ENCODE measurements at regions not wholly inside any gene's neighbourhood (a gene's known extent, or its start where the extent isn't known, plus 50 kb on each side); places are given as distances from the start of the nearest gene placed in this dataset.
"Not testable (repeated sequence)": the region's sequence is repeated elsewhere in the genome, so short reads cannot be mapped to it uniquely, and the experiment has no call there.

DNA sequence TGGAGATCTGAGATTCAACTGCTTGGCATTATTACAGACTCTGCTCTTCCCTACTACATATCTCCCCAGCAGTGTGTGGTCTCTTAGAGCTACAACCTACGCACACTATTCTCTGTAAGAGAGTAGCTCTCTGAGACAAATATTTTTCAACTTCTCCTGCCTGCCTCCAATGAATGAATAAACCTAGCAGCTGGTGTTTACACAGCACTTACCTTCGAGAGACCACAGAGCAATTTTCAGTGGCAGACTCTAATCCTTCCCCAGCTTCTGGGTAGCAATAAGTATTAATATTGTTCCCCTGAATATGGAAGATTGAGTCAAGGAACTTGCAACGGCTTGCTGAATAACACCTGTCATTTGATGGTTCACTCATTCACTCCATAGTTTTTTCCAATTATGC lies 350.9 kb upstream of the SPAG17 start:
- no TSS peak for BruUV-seq (replicated peaks)
- no peak for DNase-seq
- no peaks in the 10 kb centered on the region for H4K20me1 ChIP-seq (ENCODE audit: insufficient read depth)
- no peak overlapping the region for H2AFZ ChIP-seq
- POLR2A ChIA-PET (ENCODE audit: unreplicated experiment): no interaction called here
- no peak overlapping the region for H3K4me2 ChIP-seq
- H3K9me2 ChIP-seq (ENCODE audit: insufficient read depth): no peaks in the 10 kb centered on the region
- H3F3A ChIP-seq (ENCODE audit: insufficient read depth, low read depth): no peaks in the 10 kb centered on the region
- H3K36me3 ChIP-seq (ENCODE audit: low read depth): no peaks in the 10 kb centered on the region
- H3K27me3 ChIP-seq (ENCODE audit: insufficient read depth, low read depth): no peaks in the 10 kb centered on the region; the same call in 1 of the 2 replicates
- no peak overlapping the region for H3K4me3 ChIP-seq
- no peaks in the 10 kb centered on the region for H3K4me1 ChIP-seq (replicated peaks; ENCODE audit: insufficient read depth)
- TF ChIP-seq CTCF (conservative IDR thresholded peaks at IDR 0.05) (no peak), EZH2 (IDR thresholded peaks at IDR 0.05; ENCODE audit: low read depth) (no peak)
- no peaks in the 10 kb centered on the region for H3K79me2 ChIP-seq (ENCODE audit: low read depth)
- no peak overlapping the region for H3K27ac ChIP-seq
- CTCF ChIA-PET: no interaction called here
- H3K9me3 ChIP-seq (ENCODE audit: insufficient read depth, low read depth): no peaks in the 10 kb centered on the region
- intact Hi-C loops (cut with micrococcal nuclease; ENCODE audit: unreplicated experiment): no loop called here

GRCh38 chr1:118511922-118512321 lies 326.9 kb upstream of the SPAG17 start:
- H3K27ac ChIP-seq; intact Hi-C loops (cut with micrococcal nuclease; ENCODE audit: unreplicated experiment); DNase-seq; CTCF ChIA-PET; POLR2A ChIA-PET (ENCODE audit: unreplicated experiment); H3K4me1 ChIP-seq (replicated peaks; ENCODE audit: insufficient read depth); H3K4me2 ChIP-seq; H3K9me3 ChIP-seq (ENCODE audit: insufficient read depth, low read depth); H3K4me3 ChIP-seq; H3K9me2 ChIP-seq (ENCODE audit: insufficient read depth); H4K20me1 ChIP-seq (ENCODE audit: insufficient read depth); H3F3A ChIP-seq (ENCODE audit: insufficient read depth, low read depth); BruUV-seq (replicated peaks); H3K36me3 ChIP-seq (ENCODE audit: low read depth); H2AFZ ChIP-seq; H3K79me2 ChIP-seq (ENCODE audit: low read depth): not testable (repeated sequence)
- peaks cover 12% of the 10 kb centered on the region; the same call in 1 of the 2 replicates for H3K27me3 ChIP-seq (ENCODE audit: insufficient read depth, low read depth)

DNA sequence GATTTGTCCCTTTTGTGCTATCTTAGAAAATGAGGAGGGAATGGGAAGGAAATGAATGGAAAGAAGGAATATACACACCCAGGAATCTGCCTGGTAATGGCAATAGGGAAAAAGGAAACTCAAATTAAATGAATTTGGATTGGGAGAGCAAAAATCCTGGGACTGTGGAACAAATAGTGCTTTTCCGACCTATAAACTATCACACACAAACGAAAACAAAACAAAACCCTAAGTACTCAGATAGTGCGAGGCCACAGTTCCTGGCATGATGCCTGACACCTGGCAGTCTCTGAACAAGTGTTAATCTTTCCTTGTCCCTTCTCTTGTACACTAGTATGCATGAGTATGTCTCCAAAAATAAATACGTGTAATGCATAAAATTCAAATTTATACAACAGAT lies 319.8 kb upstream of the SPAG17 start:
- no TSS peak for BruUV-seq (replicated peaks)
- intact Hi-C loops (cut with micrococcal nuclease; ENCODE audit: unreplicated experiment): no loop called here
- no peak overlapping the region for H3K27ac ChIP-seq
- TF ChIP-seq CTCF (conservative IDR thresholded peaks at IDR 0.05) (no peak), EZH2 (IDR thresholded peaks at IDR 0.05; ENCODE audit: low read depth) (no peak)
- no peaks in the 10 kb centered on the region for H3K9me3 ChIP-seq (ENCODE audit: insufficient read depth, low read depth)
- H3K9me2 ChIP-seq (ENCODE audit: insufficient read depth): no peaks in the 10 kb centered on the region
- POLR2A ChIA-PET (ENCODE audit: unreplicated experiment): no interaction called here
- H3K4me1 ChIP-seq (replicated peaks; ENCODE audit: insufficient read depth): no peaks in the 10 kb centered on the region
- DNase-seq: no peak
- H3K4me3 ChIP-seq: no peak overlapping the region
- no peaks in the 10 kb centered on the region for H3K27me3 ChIP-seq (ENCODE audit: insufficient read depth, low read depth)
- H3K36me3 ChIP-seq (ENCODE audit: low read depth): no peaks in the 10 kb centered on the region
- no peaks in the 10 kb centered on the region for H3F3A ChIP-seq (ENCODE audit: insufficient read depth, low read depth)
- CTCF ChIA-PET: no interaction called here
- H2AFZ ChIP-seq: no peak overlapping the region
- no peaks in the 10 kb centered on the region for H3K79me2 ChIP-seq (ENCODE audit: low read depth)
- no peak overlapping the region for H3K4me2 ChIP-seq
- no peaks in the 10 kb centered on the region for H4K20me1 ChIP-seq (ENCODE audit: insufficient read depth)

DNA sequence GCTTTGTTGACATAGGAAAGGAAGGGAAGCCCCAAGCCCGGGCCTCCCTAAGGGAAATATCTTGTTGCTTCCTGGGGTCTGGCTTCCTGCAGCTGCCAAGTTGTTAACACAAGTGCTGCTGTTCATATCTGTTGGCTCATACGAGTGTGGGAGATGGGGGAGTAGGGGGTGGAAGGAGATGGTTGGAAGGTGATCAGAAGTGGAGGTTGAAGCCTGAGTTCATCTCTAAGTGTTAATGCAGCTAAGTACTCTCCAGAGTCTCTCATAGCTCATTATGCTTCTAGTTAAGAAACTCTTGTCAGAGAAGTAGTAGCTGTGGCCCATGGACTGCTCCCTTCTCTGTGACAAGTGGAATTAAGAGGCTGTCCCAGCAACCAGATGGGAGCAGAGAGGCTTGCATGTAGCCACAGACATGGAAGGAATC lies 319.2 kb upstream of the SPAG17 start:
- Histone ChIP-seq H3K4me2 (no peak overlapping the region), H3K79me2 (ENCODE audit: low read depth) (no peaks in the 10 kb centered on the region), H3F3A (ENCODE audit: insufficient read depth, low read depth) (no peaks in the 10 kb centered on the region), H3K4me3 (no peak overlapping the region), H3K27ac (no peak overlapping the region), H2AFZ (no peak overlapping the region), H4K20me1 (ENCODE audit: insufficient read depth) (no peaks in the 10 kb centered on the region), H3K4me1 (replicated peaks; ENCODE audit: insufficient read depth) (no peaks in the 10 kb centered on the region), H3K9me3 (ENCODE audit: insufficient read depth, low read depth) (no peaks in the 10 kb centered on the region), H3K27me3 (ENCODE audit: insufficient read depth, low read depth) (no peaks in the 10 kb centered on the region), H3K9me2 (ENCODE audit: insufficient read depth) (no peaks in the 10 kb centered on the region), H3K36me3 (ENCODE audit: low read depth) (no peaks in the 10 kb centered on the region)
- no TSS peak for BruUV-seq (replicated peaks)
- ChIA-PET POLR2A (ENCODE audit: unreplicated experiment) (no interaction called here), CTCF (no interaction called here)
- TF ChIP-seq CTCF (conservative IDR thresholded peaks at IDR 0.05) (no peak), EZH2 (IDR thresholded peaks at IDR 0.05; ENCODE audit: low read depth) (no peak)
- intact Hi-C loops (cut with micrococcal nuclease; ENCODE audit: unreplicated experiment): no loop called here
- DNase-seq: no peak
